NCI-H510A (cell line): ENCODE measurements at regions not wholly inside any gene's neighbourhood (a gene's known extent, or its start where the extent isn't known, plus 50 kb on each side); places are given as distances from the start of the nearest gene placed in this dataset.

ENCODE experiments used
- DNase-seq: peaks from one replicate; lab custom pipeline; 2025; lab: John Stamatoyannopoulos, UW

GRCh38 chr22:27003297-27003696, 345.9 kb downstream of the MIAT start:
- no peak for DNase-seq

GRCh38 chr22:27004434-27004833, 347.0 kb downstream of the MIAT start:
- DNase-seq: no peak

DNA sequence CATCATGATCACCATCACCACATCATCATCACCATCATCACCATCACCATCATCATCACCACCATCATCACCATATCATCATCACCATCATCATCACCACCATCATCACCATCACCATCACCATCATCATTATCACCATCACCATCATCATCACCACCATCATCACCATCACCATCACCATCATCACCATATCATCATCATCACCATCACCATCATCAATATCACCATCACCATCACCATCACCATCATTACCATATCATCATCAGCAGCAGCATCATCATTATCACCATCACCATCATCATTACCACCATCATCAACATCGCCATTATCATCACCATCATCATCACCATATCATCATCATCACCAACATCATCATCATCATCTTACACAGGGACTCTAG, 351.1 kb downstream of the MIAT start:
- DNase-seq: no peak

- no peak for DNase-seq
These were observed 353.7 kb downstream of the MIAT start for GRCh38 chr22:27011133-27011532.

- no peak for DNase-seq
These were observed 354.3 kb downstream of the MIAT start for GRCh38 chr22:27011717-27012116.

DNA sequence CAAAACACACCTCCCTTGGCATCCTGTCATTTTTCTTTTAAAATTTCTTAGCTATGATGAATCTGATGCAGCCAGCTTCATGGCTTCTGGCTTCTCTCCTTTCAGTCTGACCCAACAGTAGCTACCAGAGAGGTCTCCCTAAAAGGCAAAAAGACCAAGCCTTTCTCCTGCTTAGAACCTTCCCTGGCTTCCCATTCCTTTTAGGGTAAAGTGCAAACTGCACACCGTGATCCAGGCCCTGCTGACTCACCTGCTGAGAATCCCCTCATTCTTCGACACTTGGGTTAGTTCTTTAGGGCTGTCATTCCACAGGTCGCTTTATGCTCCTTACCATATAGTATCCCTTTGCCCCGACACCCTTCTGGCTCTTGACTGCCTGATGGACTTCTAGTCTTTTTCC, 362.4 kb downstream of the MIAT start:
- DNase-seq: no peak

DNA sequence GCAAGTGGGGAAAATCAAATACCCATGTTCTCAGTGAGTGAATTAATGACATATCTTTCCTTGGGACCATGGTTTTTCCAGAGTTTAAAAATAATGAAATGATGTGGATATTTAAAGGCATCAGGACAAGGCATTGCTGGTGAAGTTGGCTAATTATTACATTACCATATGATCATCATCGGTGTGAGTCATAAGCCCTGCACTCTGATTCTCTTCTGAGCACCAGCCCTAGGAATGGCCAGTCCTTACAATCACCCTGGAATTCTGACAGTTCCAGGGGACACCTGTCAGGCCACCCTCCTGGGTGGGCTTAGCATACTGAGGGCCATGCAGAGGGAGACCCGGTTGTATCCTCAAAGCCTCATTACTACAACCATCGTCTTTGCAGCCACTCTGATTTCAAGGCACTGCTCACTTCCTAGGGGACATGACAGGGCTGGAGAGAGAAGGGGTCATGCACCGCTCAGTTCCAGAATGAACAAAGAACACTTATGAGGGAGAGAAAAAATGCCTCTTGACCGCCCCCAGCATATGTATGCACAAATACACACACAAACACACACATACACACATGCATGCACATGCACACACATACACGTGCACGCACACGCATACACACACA, 365.0 kb downstream of the MIAT start:
- no peak for DNase-seq

- no peak for DNase-seq
These were observed 365.5 kb downstream of the MIAT start for GRCh38 chr22:27022896-27023361.

GRCh38 chr22:27023591-27023990, 366.2 kb downstream of the MIAT start:
- DNase-seq: no peak

GRCh38 chr22:27024982-27025381, 367.6 kb downstream of the MIAT start:
- no peak for DNase-seq

DNA sequence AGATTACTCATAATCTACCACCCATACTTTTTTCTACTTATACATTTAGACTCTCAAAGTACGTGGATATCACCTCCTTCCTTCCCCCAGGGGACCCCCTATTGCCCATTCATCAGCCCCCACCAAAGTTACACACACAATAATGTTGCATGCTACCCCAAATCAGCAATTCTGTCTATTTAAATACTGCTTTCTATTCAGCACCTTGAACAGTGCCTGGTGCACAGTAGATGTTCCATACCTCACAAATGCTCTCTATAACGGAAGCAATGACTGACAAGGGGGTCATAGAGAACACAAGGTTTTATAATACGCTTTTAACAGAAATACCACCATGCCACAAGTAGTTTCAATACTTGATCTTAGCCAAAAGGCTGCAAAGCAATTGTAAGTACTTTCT, 370.7 kb downstream of the MIAT start:
- DNase-seq: no peak

- no peak for DNase-seq
These were observed 372.3 kb downstream of the MIAT start for GRCh38 chr22:27029584-27030130.

DNA sequence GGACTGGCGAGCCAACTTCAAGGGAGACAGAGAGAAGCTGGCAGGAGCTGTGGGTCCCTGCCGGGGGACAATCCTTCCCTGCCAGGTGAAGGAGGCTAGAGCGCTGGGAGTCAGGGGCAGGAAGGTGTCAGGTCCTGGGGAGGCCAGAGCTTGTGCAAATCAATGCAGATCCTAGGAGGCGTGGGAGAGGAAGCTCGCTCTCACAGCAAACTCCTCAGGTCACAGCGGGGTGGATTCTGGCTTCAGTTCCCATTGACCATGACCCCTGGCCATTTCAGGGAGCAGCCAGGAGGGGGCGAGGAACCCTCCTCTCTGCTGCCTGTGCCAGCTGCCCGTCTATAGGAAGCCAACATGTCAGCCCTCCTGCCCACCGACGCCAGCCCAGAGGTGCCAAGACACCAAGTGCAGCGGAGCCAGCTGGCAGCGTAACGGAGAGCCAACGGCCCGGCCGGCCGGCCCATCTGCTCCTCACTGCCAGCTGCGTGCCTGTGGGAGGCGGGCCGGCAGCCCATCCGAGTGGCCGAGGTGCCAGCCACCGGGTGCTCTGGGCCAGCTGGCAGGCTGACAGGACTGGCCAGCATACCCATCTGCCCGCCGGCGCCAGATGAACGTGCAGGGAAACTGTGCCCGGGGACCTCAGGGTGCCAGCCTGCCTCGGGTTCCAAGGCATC, 374.8 kb downstream of the MIAT start:
- no peak for DNase-seq

DNA sequence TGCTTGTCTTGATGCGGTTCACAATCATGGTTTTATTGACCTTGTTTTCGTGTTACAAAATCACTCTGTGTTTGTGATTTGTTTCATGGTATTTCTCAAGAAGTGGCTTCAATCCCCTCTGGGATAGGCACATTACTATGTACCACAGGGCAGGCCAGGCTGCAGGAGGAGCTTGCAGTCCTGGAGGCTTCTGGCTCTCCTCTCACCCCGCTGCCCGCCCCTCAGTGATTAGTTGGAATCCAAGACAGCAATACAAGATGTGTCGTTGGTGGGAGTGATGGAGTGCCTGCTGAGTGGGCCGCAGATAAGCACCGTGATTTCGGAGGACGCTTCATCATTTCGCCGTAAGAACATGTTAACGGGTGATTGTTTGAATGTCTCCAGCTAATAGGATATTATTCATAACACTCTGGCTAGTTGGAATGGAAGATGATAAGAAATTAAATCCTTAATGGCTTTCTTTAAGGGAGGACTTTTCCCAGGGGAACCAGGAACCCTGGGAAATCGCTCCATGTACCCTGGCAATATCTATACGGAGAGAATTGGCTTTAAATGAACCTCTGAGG, 384.4 kb downstream of the MIAT start:
- no peak for DNase-seq

DNA sequence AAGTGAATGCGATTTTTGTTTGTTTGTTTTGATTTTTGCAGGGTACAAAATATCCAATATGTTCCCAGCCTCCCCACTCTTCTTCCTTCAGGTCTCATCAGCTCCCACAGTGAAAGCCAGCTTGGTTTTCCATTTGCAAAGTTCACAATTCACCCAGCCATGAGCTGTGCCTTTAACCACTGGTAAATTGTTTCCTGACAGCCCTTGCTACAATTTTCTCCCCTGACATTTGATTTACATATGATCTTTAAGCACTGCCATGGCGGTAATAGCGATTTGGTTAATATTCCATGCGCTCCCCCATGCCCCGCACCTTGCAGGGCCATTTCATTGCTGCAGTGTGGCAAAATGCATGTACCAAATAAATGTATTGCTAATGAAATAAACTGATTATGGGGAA, 385.9 kb downstream of the MIAT start:
- no peak for DNase-seq

DNA sequence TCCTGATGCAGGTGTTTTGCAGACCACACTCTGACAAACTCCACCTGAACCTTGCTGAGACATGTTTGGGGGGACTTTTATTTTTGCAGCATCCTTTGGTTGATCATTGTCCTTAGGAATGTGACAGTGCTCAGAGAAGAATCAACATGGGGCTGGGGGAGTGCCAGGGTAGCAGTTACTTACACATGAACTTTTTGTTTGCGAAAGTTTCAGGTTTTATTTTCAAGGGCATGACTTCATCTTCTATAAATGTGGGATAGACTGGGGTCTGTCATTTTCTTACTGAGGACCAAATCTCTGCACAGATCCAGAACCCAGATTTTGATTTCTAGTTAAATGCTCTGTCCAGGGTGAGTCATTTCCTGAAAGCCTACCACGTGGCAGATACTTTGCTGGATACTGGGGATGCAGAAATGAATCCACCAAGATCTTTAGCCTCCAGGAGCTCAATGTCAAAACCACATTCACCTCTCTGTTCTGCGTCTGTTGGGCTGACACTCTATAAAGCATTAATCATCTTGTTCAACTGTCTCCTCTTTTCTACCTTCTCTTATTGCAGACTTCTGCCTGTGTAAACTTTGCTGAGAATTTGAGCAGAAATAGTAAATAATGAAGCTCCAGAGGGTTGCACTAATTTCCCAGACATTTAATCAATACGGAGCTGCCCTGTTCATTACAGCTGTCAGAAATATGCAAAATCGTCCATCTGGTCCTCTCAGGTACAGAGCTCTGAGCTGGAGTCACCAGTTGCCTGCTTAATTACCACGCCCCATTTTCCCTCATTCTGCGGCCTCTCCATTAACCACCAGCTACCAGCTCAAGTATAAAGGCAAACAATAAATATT, 387.9 kb downstream of the MIAT start:
- DNase-seq: no peak

- no peak for DNase-seq
These were observed 388.7 kb downstream of the MIAT start for GRCh38 chr22:27046086-27046485.

- no peak for DNase-seq
These were observed 389.2 kb downstream of the MIAT start for GRCh38 chr22:27046603-27047002.

DNA sequence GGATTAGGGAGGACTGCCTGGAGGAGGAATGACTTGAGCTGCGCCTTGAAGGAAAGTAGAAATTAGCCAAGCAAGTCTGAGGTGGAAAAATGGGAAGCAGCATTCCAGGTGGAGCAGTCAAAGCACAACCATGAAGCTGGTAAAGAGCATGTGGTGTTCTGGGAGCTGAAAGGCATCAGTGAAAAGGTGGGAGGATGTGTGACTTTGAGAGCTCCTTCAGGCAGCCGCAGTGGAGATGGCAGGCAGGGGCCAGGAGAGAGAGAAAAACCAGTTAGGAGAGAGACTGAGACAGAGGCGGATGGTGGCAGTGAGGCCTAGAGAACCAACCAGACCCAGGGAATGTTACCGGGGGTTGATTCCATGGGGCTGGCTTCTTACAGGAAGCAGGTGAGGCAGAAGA, 393.4 kb downstream of the MIAT start:
- DNase-seq: no peak

- no peak for DNase-seq
These were observed 394.0 kb downstream of the MIAT start for GRCh38 chr22:27051407-27051806.

DNA sequence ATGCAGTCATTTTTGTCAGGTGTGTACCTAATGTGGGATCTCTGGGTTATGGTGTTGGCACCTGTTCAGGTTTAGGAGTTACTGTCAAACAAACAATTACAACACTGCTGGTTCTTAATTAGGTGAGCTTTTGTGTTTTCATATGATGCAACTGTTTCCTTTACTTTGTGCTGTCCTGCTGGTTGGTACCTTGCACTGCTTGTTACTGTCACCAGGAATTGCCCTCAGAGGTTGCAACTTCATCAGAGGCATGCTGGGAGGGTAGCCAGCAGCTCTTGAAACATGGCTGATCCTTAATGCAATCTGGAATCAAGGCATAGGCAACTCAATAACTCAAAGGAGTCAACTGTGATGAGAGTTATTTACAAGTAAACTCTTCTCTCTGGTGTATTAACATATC, 400.3 kb downstream of the MIAT start:
- no peak for DNase-seq

GRCh38 chr22:27060190-27060589, 402.8 kb downstream of the MIAT start:
- DNase-seq: no peak
